ENCODE measurements at regions not wholly inside any gene's neighbourhood (a gene's known extent, or its start where the extent isn't known, plus 50 kb on each side); places are given as distances from the start of the nearest gene placed in this dataset.

DNA sequence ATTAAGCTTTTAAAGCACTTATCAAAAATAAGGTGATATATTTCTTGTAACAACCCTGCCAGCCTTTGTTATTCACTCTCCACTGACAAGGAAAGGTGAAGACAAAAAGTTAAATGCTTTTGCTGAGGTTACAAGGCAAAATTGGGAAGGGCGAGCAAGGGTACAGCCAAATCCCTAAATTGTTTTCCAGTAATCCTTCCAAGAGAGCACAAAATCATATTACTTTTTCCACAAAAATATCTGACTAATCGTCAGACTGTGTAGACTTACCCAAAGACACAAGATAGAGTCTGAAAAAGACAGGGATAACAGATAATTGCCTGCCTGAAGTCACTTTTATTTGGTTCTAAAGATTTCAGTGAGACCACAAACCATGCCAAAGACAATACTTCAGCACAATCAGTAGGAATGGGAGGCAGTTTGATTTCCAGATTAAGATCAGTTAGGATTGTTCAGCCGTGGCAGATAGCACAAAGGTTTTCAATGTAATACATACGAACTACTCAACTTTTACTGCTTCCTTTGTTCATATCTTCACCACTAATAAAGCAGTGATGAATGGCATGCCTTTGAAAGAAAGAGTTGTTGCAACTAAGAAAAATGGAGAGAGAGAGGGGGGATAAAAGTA is 383.8 kb upstream of the TUSC1 start:
- no peak for DNase-seq (ENCODE audit: low read depth in 2 of 2)

DNA sequence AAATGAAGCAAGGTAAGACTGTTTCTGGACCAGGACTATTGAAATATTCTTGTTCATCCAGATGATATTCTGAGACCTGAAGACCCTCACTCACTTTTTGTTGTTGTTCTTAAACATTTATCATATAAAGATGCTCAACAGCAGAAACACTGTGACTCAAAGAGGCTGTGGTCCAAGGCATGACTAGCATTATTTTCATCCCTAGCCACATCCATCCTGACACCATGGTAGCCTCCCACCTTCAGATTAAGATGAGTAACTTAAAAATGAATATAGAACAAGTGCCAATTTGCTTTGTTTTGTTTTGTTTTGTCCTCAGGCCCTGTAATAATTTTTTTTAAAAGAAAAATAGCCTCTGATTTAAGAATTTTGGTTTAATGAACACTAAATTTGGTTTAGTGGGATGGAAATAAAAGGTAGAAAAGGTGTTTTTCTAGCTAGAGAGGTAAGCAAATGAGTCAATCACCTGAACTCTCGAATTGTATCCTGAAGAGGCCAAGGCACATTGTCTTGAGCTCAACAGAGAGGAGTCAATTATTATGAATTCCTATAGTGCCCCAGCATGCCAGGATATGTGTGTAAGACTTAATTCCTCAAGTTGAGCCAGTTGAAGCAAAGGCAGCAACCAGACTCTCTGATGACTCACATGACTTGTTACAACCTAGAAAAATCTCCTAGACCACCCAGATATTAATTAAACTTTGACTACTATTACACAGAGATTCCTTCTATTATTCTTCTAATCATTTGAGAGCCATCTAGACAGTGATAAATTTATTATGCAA is 380.1 kb upstream of the TUSC1 start:
- peak; percentile 17 for DNase-seq (ENCODE audit: low read depth in 2 of 2)

DNA sequence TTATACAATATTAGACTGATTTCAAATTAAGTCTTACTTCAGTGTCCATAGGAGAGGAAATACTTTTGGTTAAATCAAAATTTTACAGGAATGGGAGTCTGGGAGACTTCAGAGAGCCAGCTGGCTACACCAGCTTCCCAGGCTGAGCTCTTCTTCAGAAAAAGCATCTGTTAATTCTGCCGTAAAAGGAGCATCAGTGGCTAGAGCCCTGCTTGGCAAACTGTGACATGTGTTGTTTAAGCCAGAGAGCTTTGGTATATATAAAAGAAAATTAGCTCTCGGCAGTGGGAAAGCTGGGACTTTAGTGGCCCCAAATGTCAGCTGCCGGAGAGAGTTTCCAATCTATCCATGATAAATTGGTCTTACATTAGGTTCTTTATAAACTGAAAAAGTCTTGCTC is 378.8 kb upstream of the TUSC1 start:
- DNase-seq (ENCODE audit: low read depth in 2 of 2), result no peak

DNA sequence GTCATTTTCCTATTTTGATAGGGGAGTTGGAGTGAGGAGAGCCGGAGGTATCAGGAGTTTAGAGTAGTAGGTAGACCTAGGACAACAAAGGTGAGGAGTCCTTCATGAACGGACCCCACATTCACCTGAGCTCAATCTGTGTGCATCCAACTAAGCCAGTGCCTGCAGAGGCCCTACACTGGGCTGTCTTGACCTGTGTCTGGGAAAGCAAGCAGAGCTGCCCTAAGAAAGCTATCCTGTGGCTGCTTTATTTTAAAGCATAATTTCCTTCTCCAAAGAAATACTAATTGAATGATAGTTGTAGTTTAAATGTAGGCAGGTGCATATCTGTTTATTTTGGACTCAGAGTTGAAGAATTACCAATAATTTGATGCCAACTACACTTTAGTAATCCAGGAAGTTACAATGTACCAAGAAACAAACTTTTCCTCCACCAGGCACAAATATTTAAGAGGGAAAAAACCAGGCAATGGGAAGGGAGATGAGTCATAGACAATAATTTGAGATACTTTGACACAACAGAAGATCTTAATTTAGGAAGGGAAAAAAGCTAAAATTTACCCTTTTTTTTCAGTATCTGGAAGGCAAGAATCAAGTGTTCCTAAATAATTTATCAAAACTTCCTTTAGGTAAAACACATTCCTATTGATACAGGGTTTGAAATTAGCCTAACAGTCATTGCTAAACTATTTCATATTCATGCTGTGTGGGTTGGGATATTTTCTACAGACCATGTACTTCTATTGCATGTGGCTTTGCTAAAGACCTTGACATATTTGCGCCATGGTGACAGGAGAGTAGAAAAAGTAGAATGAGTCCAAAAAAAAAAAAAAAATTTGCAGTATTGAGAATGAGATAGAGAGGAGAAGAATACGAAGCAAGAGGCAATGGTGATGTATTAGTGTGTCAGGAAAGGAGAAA is 376.6 kb upstream of the TUSC1 start:
- peak; percentile 27 to 32 for DNase-seq (ENCODE audit: low read depth in 2 of 2)

DNA sequence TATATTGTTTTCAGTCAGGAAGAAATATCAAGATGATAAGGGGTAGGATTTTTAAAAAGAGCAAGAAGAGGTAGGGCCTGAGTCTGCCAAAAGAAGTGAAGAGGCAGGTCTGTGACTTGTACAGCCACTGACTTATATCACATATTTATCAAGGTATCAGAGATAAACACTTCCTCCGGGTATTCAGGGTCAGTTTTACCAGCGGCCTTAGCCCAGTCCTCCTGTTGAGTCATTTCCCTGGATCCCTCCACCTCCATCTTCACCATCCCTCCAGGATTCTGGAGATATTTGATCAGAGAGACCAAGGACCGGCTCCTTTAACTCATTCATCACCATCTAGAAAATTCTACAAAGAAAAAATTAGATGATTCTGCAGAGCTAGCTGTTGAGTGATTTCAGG is 375.7 kb upstream of the TUSC1 start:
- no peak for DNase-seq (ENCODE audit: low read depth in 2 of 2)

DNA sequence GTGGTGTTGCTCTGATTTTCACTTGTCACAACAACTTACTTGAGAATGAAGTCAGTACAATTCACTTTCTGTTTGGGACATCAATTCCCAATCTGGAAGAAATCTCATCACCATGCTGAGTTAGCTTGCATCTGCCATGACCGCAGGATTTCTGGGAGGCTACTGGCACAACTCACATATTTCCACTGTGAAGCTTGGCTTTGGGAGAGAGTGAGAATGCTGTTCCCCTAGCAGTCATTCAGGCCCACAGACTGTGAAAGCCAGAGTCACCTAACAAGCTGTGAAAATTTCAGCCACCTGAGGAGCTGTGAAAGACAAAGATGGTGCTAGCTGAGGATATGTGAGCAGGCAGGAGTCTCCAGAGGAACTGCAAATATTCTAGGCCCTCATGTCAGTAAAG is 365.2 kb upstream of the TUSC1 start:
- DNase-seq (ENCODE audit: low read depth in 2 of 2), result no peak

DNA sequence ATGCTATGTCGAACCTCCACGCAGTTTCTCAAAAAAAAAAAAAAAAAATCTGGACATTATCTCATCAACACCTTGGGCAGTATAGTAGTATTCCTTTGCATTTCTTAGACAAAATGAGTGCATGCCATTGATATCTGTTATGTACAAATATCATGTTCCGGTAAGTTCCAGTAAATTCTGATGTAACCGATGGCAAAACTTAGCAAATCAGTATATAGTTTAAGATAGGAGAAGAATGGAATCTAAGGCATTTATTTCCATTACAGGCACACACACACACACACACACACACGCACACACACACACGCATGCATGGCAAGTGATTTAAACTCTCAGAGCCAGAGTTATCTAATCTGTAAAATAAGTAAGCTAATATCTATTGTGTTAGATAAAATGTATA is 356.5 kb upstream of the TUSC1 start:
- DNase-seq (ENCODE audit: low read depth in 2 of 2), result peak in 1 of 2 experiments; percentile 24

DNA sequence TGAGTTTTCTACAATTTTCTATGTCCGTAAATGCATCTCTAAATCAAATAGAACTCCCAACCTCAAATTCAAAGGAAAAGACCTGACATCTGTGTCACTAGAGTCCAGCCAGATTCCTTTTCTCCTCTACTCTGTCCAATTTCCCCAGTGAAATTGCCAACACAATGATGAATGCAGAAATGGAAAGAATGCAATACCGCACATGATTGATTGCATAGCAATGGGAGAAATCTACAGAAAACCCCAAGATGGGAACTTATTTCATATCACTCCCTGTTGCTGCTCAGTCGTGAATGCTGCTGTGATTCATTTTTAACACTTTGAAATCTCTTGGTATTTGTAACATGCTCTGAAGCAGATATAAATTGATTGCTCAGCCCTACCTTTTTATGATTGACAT is 355.1 kb upstream of the TUSC1 start:
- DNase-seq (ENCODE audit: low read depth in 2 of 2), result peak; percentile 57 to 63

DNA sequence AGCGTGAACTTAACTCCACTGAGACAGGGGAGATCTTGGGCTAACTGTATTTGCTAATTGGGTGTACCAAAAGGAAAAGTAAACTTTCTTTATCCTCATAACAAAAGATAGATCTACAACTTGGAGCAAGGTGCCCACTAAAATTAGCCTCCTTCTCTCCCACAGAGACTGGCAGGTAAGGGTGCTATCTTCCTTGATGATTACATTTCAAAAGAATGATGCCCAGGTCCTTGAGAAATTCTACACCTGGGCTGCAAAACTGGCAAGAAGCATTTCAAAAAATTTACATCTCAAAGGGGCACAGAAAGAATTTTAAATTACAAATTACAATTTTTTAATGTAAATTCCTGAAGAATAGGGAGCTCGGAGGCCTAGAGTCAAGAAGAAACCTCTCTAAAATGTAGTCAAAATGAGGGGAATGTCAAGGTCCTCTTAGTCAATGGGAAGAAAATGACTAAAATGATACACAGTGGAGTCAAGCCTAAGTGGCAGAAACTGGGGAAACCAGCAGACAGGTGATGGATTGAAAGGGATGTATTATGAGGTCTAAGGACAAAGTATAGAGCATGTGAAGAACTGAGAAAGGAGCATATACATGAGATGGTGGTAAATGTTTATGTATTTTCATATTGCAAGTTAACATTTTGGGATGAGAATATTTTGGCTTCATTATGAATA is 348.3 kb upstream of the TUSC1 start:
- no peak for DNase-seq (ENCODE audit: low read depth in 2 of 2)

DNA sequence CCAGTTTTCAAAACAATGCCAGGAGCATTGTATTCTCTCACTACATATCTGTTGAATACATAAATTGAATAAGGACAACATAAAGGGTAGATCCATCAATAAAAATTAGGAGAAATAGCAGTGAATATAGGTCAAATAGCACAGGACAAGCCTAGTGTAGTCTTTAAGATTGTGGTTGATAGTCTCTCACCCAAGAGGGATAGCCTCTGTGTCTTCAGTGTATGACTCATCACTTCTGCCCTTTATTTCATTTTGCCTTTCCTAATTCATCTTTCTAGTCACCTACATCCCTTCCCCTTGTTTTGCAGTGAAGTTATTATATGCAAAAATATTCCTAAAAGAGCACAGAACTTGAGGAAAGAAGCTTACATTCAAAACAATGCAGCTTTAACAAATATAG is 335.0 kb upstream of the TUSC1 start:
- no peak for DNase-seq (ENCODE audit: low read depth in 2 of 2)

DNA sequence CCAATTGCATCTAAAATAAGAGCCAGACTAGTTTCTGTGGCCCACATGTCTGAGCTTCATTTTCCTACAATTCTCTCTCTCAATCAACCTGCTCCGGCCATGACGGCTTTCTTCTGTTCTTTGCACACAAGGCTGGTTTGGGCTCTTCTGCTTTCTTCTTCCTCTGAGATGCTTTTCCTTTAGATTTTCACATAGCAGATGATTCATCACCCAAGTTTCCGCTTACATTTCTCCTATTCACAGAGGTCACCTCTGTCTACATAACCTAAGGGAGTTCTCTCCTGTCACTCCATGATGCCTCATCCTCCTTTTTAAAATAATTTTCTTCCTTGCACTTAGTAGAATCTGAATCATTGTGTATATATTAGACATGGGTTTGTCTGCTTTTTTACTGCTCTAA is 334.6 kb upstream of the TUSC1 start:
- DNase-seq (ENCODE audit: low read depth in 2 of 2), result peak; percentile 6 to 10

DNA sequence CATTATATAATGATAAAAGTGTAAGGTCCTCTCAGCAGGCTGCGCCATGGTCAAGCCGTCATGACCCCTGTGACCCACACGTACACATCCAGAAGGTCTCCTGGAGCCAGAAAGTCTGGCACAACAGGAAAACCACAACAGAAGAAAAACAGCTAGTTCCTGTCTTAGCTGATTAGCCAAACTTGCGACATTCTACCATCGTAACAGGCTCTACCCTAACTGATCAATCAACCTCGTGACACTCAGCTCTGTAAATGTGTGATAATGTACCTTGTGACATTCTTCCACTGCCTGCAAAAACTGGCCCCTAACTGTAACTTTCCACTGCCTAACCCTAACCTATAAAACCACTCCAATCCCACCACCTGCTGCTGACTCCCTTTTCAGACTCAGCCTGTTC is 316.4 kb upstream of the TUSC1 start:
- no peak for DNase-seq (ENCODE audit: low read depth in 2 of 2)

DNA sequence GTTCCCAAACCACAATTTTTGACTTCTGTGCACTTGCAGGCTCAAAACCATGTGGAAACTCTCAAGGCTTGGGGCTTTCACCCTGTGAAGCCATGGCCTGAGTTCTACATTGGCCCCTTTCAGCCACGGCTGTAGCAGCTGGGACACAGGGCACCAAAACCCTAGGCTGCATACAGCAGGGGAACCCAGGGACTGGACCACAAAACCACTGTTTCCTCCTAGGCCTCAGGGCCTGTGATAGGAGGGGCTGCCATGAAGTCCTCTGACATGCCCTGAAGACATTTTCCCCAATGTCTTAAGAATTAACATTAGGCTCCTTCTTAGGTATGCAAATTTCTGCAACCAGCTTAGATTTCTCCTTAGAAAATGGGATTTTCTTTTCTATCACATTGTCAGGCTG is 312.1 kb upstream of the TUSC1 start:
- DNase-seq (ENCODE audit: low read depth in 2 of 2), result no peak

DNA sequence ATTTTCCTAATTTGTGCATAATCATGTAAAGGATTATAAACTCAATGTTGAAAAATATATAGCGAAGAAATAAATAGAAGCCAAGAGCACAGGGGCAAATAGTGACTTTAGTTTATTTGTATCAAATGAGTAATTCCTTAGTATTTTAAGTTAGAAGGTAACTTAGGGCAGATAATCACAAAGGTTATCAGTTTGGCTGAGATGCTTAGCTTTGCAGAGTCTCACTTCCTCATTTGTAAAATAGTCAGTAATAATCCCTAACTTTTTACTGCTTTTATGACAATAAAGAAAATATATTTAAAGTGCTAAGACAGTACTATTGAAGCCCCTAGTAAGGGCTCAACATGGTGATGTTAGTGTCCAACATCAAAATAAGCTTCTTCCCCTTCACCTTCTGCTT is 297.4 kb upstream of the TUSC1 start:
- no peak for DNase-seq (ENCODE audit: low read depth in 2 of 2)

DNA sequence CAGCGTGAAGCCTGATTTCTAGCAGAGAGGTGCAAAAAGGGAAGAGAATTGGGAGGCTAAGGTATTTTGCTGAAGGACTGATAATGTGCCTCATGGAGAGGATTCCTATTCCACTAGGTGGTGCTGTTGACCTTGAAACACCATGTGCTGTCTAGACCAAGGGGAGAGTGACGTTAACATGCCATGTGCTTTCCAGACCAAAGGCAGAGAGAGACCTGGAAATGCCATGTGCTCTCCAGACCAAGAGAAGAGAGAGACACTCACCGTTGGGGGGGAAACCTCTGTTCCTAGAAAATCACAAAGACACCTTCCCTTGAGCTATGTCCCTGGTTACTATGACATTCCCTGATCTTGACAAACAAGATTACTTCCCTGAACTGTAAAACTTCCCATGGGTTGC is 286.0 kb upstream of the TUSC1 start:
- peak; percentile 63 to 67 for DNase-seq (ENCODE audit: low read depth in 2 of 2)

DNA sequence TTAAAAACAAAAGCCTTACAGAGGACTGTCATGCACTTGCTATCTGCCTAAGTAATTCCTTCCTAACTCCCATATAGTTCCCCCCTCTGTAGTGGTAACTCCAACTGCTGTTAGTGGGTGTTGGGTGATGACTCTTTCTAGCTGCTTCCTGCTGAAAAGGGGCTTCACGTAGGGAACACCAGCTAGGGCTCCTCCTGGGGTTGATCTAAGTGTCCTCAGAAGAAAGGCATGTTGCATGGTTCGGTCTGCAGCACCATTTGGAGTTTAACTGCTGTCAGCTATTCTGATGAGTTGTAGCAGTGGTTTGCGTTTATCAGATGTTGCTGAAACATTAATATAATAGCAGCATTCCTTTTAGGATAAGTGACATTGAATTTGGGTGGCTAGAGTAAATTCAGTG is 281.9 kb upstream of the TUSC1 start:
- DNase-seq (ENCODE audit: low read depth in 2 of 2), result peak; percentile 68 to 72

DNA sequence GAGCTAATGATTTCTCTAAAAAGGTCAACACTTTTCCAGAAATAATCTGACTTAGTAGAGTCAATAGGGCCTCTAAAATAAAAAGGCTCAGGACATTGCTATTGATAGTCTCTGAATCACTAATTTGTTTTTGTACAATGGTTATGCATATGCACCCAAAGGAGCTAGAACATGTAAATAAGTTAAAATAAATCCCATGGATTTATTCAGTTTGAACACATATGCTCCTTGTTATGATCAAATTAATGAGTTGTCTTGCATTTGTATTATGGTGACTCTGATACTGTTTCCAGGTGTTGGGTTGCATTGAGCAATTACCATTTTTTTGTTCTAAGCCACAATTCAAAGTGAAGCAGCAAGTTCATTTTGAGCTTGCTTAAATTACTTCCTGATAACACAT is 276.0 kb upstream of the TUSC1 start:
- DNase-seq (ENCODE audit: low read depth in 2 of 2), result no peak

DNA sequence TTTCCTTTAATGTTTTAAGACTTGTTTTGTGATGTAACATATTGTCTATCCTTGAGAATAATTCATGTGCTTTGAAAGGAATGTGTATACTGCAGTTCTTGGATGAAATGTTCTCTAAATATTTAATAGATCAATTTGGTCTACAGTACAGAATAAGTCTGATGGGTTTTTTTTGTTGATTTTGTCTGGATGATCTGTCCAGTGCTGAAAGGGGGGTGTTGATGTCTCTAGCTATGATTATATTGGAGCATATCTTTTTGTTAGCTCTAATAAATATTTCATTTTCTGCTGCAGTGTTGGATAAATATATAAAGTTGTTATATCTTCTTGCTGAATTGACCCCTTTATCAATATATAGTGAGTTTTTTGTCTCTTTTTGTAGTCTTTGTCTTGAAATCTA is 269.9 kb upstream of the TUSC1 start:
- DNase-seq (ENCODE audit: low read depth in 2 of 2), result no peak

DNA sequence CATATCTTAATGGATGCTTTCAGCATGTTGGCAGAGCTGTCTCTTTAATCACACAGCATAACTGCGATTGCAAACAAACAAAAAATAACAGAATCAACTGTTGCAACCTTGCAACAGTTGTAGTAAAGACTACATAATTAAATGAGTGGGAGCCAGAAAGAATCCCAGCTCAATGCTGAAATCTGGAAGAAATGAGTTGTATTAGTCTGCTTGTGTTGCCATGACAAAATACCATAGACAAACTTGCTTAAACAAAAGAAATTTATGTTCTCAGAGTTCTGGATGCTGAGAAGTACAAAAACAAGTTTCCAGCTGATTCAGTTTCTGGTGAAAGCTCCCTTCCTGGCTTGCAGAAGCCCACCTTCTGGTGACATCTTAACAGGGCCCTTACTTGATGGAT is 260.9 kb upstream of the TUSC1 start:
- DNase-seq (ENCODE audit: low read depth in 2 of 2), result no peak

DNA sequence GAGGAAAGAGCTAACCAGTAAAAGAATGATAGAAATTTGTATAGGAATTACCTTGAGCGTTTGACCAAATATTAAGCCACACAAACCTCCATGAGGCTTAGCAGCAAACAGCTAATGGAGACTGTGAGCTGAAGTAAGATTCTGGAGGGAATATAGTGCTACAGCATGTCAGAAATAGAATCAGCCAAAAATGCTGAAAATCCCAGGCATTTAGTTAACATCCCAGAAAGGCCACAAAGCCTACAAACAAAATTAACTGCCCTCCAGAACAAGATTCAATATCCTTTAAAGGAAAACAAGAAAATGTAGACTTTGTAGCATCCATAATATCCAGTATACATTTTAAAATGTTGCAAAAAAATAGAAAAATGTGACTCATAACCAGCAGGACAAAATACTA is 257.8 kb upstream of the TUSC1 start:
- DNase-seq (ENCODE audit: low read depth in 2 of 2), result peak; percentile 20 to 35

DNA sequence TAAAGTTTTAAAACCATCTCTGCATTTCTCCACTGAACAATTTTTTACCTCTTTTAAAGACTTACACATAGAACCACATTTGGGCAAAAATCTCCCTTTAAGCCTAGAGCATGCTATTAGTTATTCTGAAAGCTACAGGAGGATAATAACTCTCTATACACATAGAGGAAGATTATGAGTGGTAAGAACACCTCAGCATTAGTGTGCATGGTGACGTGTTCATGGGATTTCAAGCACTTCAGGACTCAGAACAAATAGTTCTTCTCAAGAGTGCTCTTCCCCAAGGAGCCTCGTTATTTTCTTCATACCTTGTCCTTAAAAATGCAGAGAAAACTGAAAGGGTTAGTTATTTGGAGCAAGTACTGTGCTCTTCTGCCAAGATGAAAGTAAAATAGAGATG is 256.9 kb upstream of the TUSC1 start:
- DNase-seq (ENCODE audit: low read depth in 2 of 2), result no peak

DNA sequence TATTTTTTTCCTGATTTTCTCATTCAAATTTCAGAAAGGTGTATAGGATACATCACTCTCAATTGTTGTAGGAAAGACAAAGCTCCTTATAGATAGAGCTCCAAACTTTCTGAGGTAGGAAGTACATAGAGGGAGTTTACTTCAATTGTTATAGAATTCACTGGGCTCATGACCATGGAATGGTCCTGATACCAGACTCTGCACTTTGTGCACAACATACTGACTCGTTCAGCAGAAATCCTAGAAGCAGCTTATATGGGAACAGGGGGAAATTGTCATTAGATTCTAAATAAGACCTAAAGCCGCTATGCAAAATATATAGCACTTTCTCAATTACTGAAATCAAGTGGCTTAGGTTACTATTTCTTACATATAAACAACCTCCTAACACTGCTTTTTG is 240.5 kb upstream of the TUSC1 start:
- no peak for DNase-seq (ENCODE audit: low read depth in 2 of 2)
